GM18505 (cell line): ENCODE measurements at regions not wholly inside any gene's neighbourhood (a gene's known extent, or its start where the extent isn't known, plus 50 kb on each side); places are given as distances from the start of the nearest gene placed in this dataset.

Source experiments
- ATAC-seq: cut with Tn5 transposase; IDR thresholded peaks from one replicate; pipeline ENCODE4 v1.9.1; 2021; ENCODE audit not compliant: unreplicated experiment
- POLR2A ChIP-seq: IDR thresholded peaks from 4 replicates; pipeline ENCODE4 v1.6.1; 2011; ENCODE audit warnings: borderline replicate concordance; ENCODE audit not compliant: insufficient read depth, insufficient read length; ENCODE audit errors: extremely low read depth

DNA sequence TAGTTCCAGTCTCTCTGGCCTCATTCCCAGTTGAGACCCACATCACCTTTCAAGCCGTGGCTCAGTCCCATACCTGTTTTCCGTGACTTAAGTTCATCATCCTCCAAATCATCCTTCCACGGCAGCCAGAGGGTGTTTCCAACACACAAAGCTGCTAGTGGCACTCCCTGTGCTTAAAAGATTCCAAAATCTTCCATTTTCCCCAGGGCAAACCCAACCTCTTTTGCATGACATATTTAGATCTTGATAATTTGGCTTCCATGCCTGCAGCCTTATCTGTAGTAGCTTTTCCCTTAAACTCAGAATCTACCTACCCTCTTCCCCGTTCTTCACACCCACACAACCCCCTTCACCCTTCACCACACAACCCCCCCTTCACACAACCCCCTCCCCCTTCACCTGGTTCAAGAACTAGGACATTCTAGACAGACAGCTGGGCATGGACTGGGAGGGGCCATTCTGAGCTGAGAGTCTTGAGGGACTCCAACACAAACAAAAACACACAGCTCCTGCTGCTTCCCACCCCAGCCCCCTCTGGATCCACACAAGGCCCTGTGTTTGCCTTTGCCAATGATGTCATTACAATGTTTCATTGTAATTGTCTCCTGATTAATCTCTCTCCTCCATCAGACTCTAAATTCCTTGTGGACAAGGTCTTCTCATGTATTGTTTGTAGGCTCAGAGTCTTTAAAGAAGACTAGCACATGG lies 268.2 kb downstream of the SH3GL2 start:
- TF ChIP-seq POLR2A: no peak
- no peak for ATAC-seq

- no peak for ATAC-seq
- no peak for TF ChIP-seq POLR2A
Observed at GRCh38 chr9:17847908-17848307, 269.0 kb downstream of the SH3GL2 start.

DNA sequence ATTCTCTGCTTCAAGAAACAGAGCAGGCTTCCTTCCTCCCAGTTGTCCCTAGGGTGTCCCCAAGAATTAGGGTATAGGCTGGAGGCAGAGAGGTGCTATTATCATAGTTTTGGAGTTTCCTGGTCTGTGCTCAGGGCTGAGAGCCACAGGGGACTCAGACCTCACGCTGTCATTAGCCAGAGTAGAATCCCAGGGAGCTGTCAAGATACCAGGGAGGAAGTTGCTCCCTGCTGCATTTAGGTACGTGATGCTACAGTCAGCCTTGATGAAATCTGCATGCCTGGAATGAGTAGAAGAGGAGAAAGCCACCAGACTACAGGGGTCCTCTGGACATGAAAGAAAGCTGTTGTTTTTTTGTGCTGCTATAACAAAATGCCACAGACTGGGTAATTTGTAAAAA lies 273.2 kb downstream of the SH3GL2 start:
- TF ChIP-seq POLR2A: no peak
- ATAC-seq: no peak

- no peak for ATAC-seq
- TF ChIP-seq POLR2A: no peak
Observed at GRCh38 chr9:17854487-17854886, 275.6 kb downstream of the SH3GL2 start.

- ATAC-seq: no peak
- TF ChIP-seq POLR2A: no peak
Observed at GRCh38 chr9:17856995-17857394, 278.1 kb downstream of the SH3GL2 start.

DNA sequence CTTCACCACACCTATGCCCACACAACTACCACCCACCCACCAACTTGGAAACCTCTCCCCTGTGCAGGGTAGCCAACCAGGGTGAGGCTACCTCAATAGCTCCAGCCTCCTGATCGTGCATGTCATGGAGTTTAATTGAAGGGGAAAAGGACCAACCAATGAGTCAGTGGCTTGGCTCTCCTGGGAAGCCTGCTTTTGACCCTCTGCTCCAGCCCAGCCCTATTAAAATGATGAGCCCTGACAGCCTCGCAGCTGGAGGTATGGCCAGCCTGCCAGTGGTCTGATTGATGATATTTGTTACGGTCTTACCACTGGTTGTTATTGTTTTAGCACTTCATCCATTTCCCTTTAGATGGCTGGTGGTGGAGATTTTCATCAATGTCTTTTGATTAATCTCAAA lies 280.4 kb downstream of the SH3GL2 start:
- ATAC-seq: no peak
- no peak for TF ChIP-seq POLR2A

- ATAC-seq: no peak
- TF ChIP-seq POLR2A: no peak
Observed at GRCh38 chr9:17859987-17860386, 281.1 kb downstream of the SH3GL2 start.

- no peak for TF ChIP-seq POLR2A
- no peak for ATAC-seq
Observed at GRCh38 chr9:17862101-17862500, 283.2 kb downstream of the SH3GL2 start.

GRCh38 chr9:17862629-17863028 lies 283.8 kb downstream of the SH3GL2 start:
- no peak for TF ChIP-seq POLR2A
- ATAC-seq: no peak

GRCh38 chr9:17863213-17863883 lies 284.5 kb downstream of the SH3GL2 start:
- TF ChIP-seq POLR2A: no peak
- ATAC-seq: peak; percentile 89

DNA sequence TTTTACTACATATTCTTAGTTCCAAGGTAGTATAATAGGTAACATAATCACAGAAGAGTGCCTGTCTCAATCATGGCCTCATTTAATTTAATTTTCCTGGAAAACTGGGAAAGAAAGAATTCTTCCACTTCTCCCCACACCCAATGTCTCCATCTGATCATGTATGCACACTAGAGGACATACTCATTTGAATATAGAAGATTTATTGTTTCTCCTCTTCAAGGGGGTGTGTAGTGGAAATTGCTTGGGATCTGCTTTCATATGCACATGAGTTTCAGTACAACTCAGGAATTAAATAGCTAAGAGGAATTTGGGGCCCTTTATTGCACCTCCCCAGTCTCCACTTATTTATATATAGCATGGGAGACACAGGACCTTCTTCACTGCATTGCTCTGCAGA lies 285.1 kb downstream of the SH3GL2 start:
- ATAC-seq: no peak
- TF ChIP-seq POLR2A: no peak

GRCh38 chr9:17864951-17865350 lies 286.1 kb downstream of the SH3GL2 start:
- no peak for TF ChIP-seq POLR2A
- no peak for ATAC-seq

DNA sequence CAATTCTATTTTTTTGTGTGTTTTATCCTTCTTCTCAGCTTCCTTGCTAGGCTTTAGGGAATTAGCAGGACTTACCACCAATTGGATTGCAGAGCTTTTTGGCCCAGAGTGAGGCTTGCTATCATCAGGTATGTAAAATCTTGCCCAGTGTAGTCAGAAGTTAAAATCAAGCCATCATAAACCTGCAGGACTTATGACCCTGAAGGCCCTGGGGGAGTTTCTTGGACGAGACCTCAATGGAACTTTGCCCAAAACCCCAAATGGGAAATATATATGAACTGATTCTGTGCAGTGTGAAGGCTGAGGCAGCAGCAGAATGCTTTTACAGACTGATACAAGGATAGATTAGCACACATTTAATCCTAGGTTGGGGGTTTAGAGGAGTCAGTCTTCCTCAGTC lies 287.0 kb downstream of the SH3GL2 start:
- no peak for ATAC-seq

DNA sequence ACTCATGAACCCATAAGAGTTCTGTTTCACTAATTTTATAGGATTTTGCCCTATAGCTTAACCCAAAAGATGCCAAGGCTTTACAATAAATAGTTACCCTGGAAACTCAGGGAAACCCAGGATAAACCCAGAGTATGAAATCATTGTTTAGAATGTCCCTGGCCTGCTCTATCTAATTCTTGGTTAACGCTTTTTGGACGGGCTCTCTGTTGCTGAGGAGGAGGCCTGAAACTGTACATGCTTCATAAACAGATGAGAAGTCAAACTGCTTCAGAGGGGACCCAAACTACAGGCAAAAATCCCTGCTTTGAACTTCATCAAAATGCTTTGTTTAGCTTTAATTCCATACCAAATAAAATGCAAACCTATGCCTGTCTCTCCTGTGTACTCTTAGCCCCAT lies 291.9 kb downstream of the SH3GL2 start:
- no peak for ATAC-seq
- no peak for TF ChIP-seq POLR2A

More for the DNA sequence above, 287.0 kb downstream of the SH3GL2 start:
- TF ChIP-seq POLR2A: no peak
